ENCODE measurements at regions not wholly inside any gene's neighbourhood (a gene's known extent, or its start where the extent isn't known, plus 50 kb on each side); places are given as distances from the start of the nearest gene placed in this dataset.
A peak's percentile ranks its signal among the peaks of the same experiment; 100 is the strongest.

DNA sequence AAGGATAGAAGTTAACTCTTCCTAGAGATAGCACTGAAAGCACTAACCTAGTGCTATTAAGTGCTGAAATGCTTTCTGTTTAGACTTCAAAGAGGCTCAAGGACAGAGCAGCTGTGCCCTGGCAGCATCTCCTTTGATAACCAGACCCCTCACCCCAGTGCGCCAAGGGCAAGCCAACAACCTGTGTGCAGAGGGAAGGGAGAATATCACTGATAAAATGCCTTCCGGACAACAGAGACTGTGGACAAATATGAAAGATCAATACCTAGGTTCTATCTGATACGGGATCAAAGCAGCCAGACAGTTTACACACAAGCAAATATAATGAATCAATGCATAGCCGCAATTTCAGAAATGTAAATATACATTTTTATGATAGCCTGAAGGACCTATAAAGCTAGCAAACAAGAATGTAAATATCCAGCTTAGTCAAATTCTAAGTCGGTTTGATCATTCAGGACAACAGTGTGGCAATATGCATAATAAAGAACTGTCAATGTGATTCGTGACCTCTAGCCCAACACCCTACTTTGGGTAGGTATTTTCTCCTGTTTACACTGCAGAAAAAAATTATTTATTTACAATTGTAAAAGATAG lies 91.8 kb upstream of the RFX8 start:
- Histone ChIP-seq H3K27me3 (ENCODE audit: control insufficient read depth, insufficient read depth, low read length) (peaks cover 11% of the 10 kb centered on the region), H3K4me3 (ENCODE audit: low read depth in 2 of 2, low read length in 2 of 2) (no peak overlapping the region), H3K36me3 (ENCODE audit: control insufficient read depth, insufficient read depth, low read length) (no peaks in the 10 kb centered on the region), H3K27ac (ENCODE audit: low read length) (no peak overlapping the region), H3K9me3 (ENCODE audit: control insufficient read depth, insufficient read depth, low read depth, low read length) (no peaks in the 10 kb centered on the region), H3K4me1 (ENCODE audit: control insufficient read depth, insufficient read depth, low read length) (peaks cover 13% of the 10 kb centered on the region)
- in situ Hi-C loops (cut with HindIII; ENCODE audit: low pct_unique_long_range_greater_than_20kb, low sequenced_read_pairs): no loop called here
- TF ChIP-seq POLR2AphosphoS5 (IDR thresholded peaks at IDR 0.05; ENCODE audit: low read depth, low read length) (no peak), TCF7L2 (IDR thresholded peaks at IDR 0.05; ENCODE audit: low read depth, low read length) (peak; percentile 99)
- POLR2A ChIA-PET: interaction anchor here (0.6 kb wide), 1 partner anchor 231 kb away, joined by 14 read pairs; no protein-coding TSS in a partner anchor
- ATAC-seq (peak; percentile 83), DNase-seq (ENCODE audit: low read depth, low spot score) (no peak)
- intact Hi-C loops (cut with micrococcal nuclease; ENCODE audit: unreplicated experiment): no loop called here
- BruUV-seq (replicated peaks): no TSS peak
- CTCF ChIA-PET: no interaction called here

DNA sequence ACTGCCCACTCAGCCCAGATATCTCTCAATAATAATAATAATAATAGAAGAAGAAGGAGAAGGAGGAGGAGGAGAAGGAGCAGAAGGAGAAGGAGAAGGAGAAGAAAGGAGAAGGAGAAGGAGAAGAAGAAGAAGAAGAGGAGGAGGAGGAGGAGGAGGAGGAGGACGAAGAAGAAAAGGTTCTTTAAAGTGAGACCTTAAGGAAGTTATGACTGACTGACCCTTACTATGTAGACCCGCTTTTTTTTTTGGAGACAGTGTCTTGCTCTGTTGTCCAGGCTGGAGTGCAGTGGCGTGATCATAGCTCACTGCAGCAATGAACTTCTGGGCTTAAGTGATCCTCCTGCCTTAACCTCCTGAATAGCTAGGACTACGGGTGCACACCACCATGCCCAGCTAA lies 88.9 kb upstream of the RFX8 start:
- POLR2A ChIA-PET: interaction anchor here (0.6 kb wide), 1 partner anchor 56 kb away, joined by 5 read pairs; no protein-coding TSS in a partner anchor
- Histone ChIP-seq H3K27me3 (ENCODE audit: control insufficient read depth, insufficient read depth, low read length) (peaks cover 11% of the 10 kb centered on the region), H3K4me1 (ENCODE audit: control insufficient read depth, insufficient read depth, low read length) (peaks cover 13% of the 10 kb centered on the region), H3K9me3 (ENCODE audit: control insufficient read depth, insufficient read depth, low read depth, low read length) (no peaks in the 10 kb centered on the region), H3K27ac (ENCODE audit: low read length) (no peak overlapping the region), H3K36me3 (ENCODE audit: control insufficient read depth, insufficient read depth, low read length) (no peaks in the 10 kb centered on the region), H3K4me3 (ENCODE audit: low read depth in 2 of 2, low read length in 2 of 2) (no peak overlapping the region)
- CTCF ChIA-PET: interaction anchor here (0.6 to 0.7 kb wide), 3 partner anchors 19 to 586 kb away, joined by 3 to 12 read pairs (median 3); no protein-coding TSS in a partner anchor
- no TSS peak for BruUV-seq (replicated peaks)
- in situ Hi-C loops (cut with HindIII; ENCODE audit: low pct_unique_long_range_greater_than_20kb, low sequenced_read_pairs) (no loop called here), intact Hi-C loops (cut with micrococcal nuclease; ENCODE audit: unreplicated experiment) (no loop called here)
- DNase-seq (ENCODE audit: low read depth, low spot score) (no peak), ATAC-seq (no peak)
- TF ChIP-seq, protein P1, sequence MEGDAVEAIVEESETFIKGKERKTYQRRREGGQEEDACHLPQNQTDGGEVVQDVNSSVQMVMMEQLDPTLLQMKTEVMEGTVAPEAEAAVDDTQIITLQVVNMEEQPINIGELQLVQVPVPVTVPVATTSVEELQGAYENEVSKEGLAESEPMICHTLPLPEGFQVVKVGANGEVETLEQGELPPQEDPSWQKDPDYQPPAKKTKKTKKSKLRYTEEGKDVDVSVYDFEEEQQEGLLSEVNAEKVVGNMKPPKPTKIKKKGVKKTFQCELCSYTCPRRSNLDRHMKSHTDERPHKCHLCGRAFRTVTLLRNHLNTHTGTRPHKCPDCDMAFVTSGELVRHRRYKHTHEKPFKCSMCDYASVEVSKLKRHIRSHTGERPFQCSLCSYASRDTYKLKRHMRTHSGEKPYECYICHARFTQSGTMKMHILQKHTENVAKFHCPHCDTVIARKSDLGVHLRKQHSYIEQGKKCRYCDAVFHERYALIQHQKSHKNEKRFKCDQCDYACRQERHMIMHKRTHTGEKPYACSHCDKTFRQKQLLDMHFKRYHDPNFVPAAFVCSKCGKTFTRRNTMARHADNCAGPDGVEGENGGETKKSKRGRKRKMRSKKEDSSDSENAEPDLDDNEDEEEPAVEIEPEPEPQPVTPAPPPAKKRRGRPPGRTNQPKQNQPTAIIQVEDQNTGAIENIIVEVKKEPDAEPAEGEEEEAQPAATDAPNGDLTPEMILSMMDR (IDR thresholded peaks at IDR 0.05): no peak
- TF ChIP-seq TCF7L2 (IDR thresholded peaks at IDR 0.05; ENCODE audit: low read depth, low read length) (no peak), SIN3A (IDR thresholded peaks at IDR 0.05; ENCODE audit: borderline replicate concordance, insufficient read depth, low read depth, low read length) (no peak), POLR2AphosphoS5 (IDR thresholded peaks at IDR 0.05; ENCODE audit: low read depth, low read length) (no peak)
- TF ChIP-seq, protein P2, sequence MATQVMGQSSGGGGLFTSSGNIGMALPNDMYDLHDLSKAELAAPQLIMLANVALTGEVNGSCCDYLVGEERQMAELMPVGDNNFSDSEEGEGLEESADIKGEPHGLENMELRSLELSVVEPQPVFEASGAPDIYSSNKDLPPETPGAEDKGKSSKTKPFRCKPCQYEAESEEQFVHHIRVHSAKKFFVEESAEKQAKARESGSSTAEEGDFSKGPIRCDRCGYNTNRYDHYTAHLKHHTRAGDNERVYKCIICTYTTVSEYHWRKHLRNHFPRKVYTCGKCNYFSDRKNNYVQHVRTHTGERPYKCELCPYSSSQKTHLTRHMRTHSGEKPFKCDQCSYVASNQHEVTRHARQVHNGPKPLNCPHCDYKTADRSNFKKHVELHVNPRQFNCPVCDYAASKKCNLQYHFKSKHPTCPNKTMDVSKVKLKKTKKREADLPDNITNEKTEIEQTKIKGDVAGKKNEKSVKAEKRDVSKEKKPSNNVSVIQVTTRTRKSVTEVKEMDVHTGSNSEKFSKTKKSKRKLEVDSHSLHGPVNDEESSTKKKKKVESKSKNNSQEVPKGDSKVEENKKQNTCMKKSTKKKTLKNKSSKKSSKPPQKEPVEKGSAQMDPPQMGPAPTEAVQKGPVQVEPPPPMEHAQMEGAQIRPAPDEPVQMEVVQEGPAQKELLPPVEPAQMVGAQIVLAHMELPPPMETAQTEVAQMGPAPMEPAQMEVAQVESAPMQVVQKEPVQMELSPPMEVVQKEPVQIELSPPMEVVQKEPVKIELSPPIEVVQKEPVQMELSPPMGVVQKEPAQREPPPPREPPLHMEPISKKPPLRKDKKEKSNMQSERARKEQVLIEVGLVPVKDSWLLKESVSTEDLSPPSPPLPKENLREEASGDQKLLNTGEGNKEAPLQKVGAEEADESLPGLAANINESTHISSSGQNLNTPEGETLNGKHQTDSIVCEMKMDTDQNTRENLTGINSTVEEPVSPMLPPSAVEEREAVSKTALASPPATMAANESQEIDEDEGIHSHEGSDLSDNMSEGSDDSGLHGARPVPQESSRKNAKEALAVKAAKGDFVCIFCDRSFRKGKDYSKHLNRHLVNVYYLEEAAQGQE (IDR thresholded peaks at IDR 0.05; ENCODE audit: insufficient read depth in 1 of 2, low read depth in 2 of 2, low read length in 1 of 2): no peak

DNA sequence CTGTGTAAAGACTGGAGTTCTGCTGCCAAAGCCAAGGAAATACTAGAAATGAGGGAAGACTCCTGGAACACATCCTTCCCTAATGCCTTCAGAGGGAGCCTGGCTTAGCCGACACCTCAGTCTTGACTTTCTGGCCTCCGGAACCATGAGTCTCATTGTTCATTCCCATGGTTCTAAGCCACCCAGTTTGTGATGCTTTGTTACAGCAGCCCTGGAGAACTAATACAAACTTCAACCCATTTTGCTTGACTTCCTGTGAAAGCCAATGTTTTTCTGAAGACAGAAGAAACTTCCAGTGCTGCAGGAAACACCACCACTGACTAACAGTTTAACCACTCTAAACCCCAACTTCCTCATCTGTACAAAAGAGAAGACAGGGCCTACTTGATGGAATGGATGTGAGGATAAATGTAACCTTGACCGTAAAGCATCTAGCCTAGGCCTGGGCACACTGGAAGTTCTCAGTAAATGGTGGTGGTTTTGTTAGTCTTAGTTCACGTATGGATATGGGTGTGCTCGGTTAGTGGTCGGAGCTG lies 85.9 kb upstream of the RFX8 start:
- intact Hi-C loops (cut with micrococcal nuclease; ENCODE audit: unreplicated experiment): no loop called here
- H3K36me3 ChIP-seq (ENCODE audit: control insufficient read depth, insufficient read depth, low read length): no peaks in the 10 kb centered on the region
- H3K4me1 ChIP-seq (ENCODE audit: control insufficient read depth, insufficient read depth, low read length): no peaks in the 10 kb centered on the region
- BruUV-seq (replicated peaks): no TSS peak
- H3K4me3 ChIP-seq (ENCODE audit: low read depth in 2 of 2, low read length in 2 of 2): no peak overlapping the region
- H3K9me3 ChIP-seq (ENCODE audit: control insufficient read depth, insufficient read depth, low read depth, low read length): no peaks in the 10 kb centered on the region
- in situ Hi-C loops (cut with HindIII; ENCODE audit: low pct_unique_long_range_greater_than_20kb, low sequenced_read_pairs): no loop called here
- CTCF ChIA-PET: no interaction called here
- TF ChIP-seq, protein P1 (IDR thresholded peaks at IDR 0.05): no peak
- no peak for TF ChIP-seq TCF7L2 (IDR thresholded peaks at IDR 0.05; ENCODE audit: low read depth, low read length)
- TF ChIP-seq, protein P2 (IDR thresholded peaks at IDR 0.05; ENCODE audit: insufficient read depth in 1 of 2, low read depth in 2 of 2, low read length in 1 of 2): no peak
- no peak for TF ChIP-seq SIN3A (IDR thresholded peaks at IDR 0.05; ENCODE audit: borderline replicate concordance, insufficient read depth, low read depth, low read length)
- TF ChIP-seq POLR2AphosphoS5 (IDR thresholded peaks at IDR 0.05; ENCODE audit: low read depth, low read length): no peak
- POLR2A ChIA-PET: no interaction called here
- ATAC-seq (no peak), DNase-seq (ENCODE audit: low read depth, low spot score) (no peak)
- H3K27me3 ChIP-seq (ENCODE audit: control insufficient read depth, insufficient read depth, low read length): peaks cover 4% of the 10 kb centered on the region
- H3K27ac ChIP-seq (ENCODE audit: low read length): no peak overlapping the region
